HepG2 (cell line): ENCODE measurements at regions not wholly inside any gene's neighbourhood (a gene's known extent, or its start where the extent isn't known, plus 50 kb on each side); places are given as distances from the start of the nearest gene placed in this dataset.

Source experiments
- ATAC-seq: fragments of 200-7000 bp; cut with Tn5 transposase; 3 replicates; pipeline ENCODE4 v1.9.1; 2020; ENCODE audit warnings: mild to moderate bottlenecking, moderate library complexity
- BruUV-seq: library from RNA; stranded (reverse); fragments of 400-500 nt; replicated peaks from 2 replicates; lab custom pipeline; 2021; lab: Mats Ljungman, UMichigan
- CTCF ChIA-PET: fragments of 300-600 bp; formaldehyde crosslinking; extraction: SDS; loops from one replicate; lab custom pipeline; 2021; ENCODE audit warnings: low total read pairs, inconsistent platforms, low intra/inter-chr PET ratio; lab: Yijun Ruan, JAX
- POLR2A ChIA-PET: fragments of 350-600 bp; sonication (Branson Sonifier 250); formaldehyde crosslinking; loops from one replicate; lab custom pipeline; 2020; ENCODE audit warnings: antibody characterized with exemption, inconsistent platforms; lab: Yijun Ruan, JAX
- DNase-seq: peaks from one replicate; pipeline ENCODE4 v3.0.0-alpha.2; 2015; ENCODE audit warnings: low spot score
- FAIRE-seq: peaks from 3 replicates; lab custom pipeline; 2011; peaks lifted over from hg19 to GRCh38; lab: Jason Lieb, UNC
- H2AFZ ChIP-seq: one replicate; pipeline ENCODE4 v1.6.1; 2011; ENCODE audit warnings: low read length, inconsistent platforms
- H3K27ac ChIP-seq: fragments of 300-600 bp; 3 replicates; pipeline ENCODE4 v1.8.0; 2011; ENCODE audit warnings: mixed run types, mild to moderate bottlenecking, mixed read lengths, low read length, inconsistent platforms; ENCODE audit not compliant: insufficient read depth; ENCODE audit errors: extremely low read length
- H3K27me3 ChIP-seq, 2 experiments: fragments of 200-600 bp in 1 of 2; 2 replicates in 1 of 2; 3 replicates in 1 of 2; pipeline versions ENCODE4 v1.6.0 to v1.8.0; 2011; ENCODE audit warnings: low read length in 2 of 2, mild to moderate bottlenecking in 2 of 2, moderate library complexity in 2 of 2, inconsistent platforms in 1 of 2; ENCODE audit not compliant: insufficient read depth in 2 of 2, control insufficient read depth in 1 of 2
- H3K36me3 ChIP-seq, 2 experiments: fragments of 200-600 bp in 1 of 2; replicated peaks in 1 of 2; 2 replicates in 1 of 2; 3 replicates in 1 of 2; pipeline versions ENCODE4 v1.5.1 to v1.8.0; 2011; ENCODE audit warnings: low read length in 2 of 2, inconsistent platforms in 1 of 2; ENCODE audit not compliant: insufficient read depth in 2 of 2, control insufficient read depth in 1 of 2
- H3K4me1 ChIP-seq: 2 replicates; pipeline ENCODE4 v1.5.1; 2012; ENCODE audit warnings: low read length, inconsistent platforms; ENCODE audit not compliant: insufficient read depth
- H3K4me2 ChIP-seq: 2 replicates; pipeline ENCODE4 v1.6.0; 2011; ENCODE audit warnings: low read depth, low read length, inconsistent platforms
- H3K4me3 ChIP-seq, 3 experiments: fragments of 200-600 bp in 1 of 3; sonication (generic), shearing (Covaris generic) in 1 of 3; replicated peaks in 1 of 3; 2 replicates each; pipeline ENCODE4 v1.5.1; 2011 to 2016; ENCODE audit warnings: low read length in 3 of 3, inconsistent platforms in 2 of 3, low read depth in 2 of 3, mild to moderate bottlenecking in 2 of 3, control low read depth in 1 of 3, mixed read lengths in 1 of 3; ENCODE audit not compliant: insufficient read depth in 1 of 3
- H3K79me2 ChIP-seq: one replicate; pipeline ENCODE4 v1.6.1; 2011; ENCODE audit warnings: low read length, inconsistent platforms; ENCODE audit not compliant: insufficient read depth
- H3K9ac ChIP-seq: 2 replicates; pipeline ENCODE4 v1.6.0; 2011; ENCODE audit warnings: mild to moderate bottlenecking, low read depth, low read length, inconsistent platforms; ENCODE audit not compliant: insufficient read depth
- H3K9me3 ChIP-seq: 2 replicates; pipeline ENCODE4 v1.5.1; 2012; ENCODE audit warnings: mild to moderate bottlenecking, low read length
- H4K20me1 ChIP-seq: 2 replicates; pipeline ENCODE4 v1.6.0; 2011; ENCODE audit warnings: inconsistent platforms, mild to moderate bottlenecking, low read length, moderate library complexity; ENCODE audit not compliant: insufficient read depth
- CAMTA2 ChIP-seq: sonication (generic); formaldehyde crosslinking; IDR thresholded peaks from 2 replicates; pipeline ENCODE4 v1.4.0; 2020; ENCODE audit warnings: mild to moderate bottlenecking, missing genetic modification reagents, borderline replicate concordance
- DMTF1 ChIP-seq: sonication (generic); formaldehyde crosslinking; IDR thresholded peaks from 2 replicates; pipeline ENCODE4 v1.4.0; 2020; ENCODE audit warnings: mild to moderate bottlenecking, missing genetic modification reagents
- DZIP1 ChIP-seq: sonication (generic); formaldehyde crosslinking; IDR thresholded peaks from 2 replicates; pipeline ENCODE4 v1.5.0; 2020; ENCODE audit warnings: mild to moderate bottlenecking, missing genetic modification reagents
- E2F1 ChIP-seq: sonication (generic); formaldehyde crosslinking; IDR thresholded peaks from 2 replicates; pipeline ENCODE4 v1.5.0; 2020; ENCODE audit warnings: missing genetic modification reagents
- GMEB2 ChIP-seq: IDR thresholded peaks from 2 replicates; pipeline ENCODE4 v1.6.1; 2016; ENCODE audit warnings: missing biosample characterization, missing genetic modification reagents, low read depth
- MTF2 ChIP-seq: sonication (generic); formaldehyde crosslinking; IDR thresholded peaks from 2 replicates; pipeline ENCODE4 v1.5.0; 2020; ENCODE audit warnings: missing genetic modification reagents, borderline replicate concordance
- POGZ ChIP-seq: sonication (generic); formaldehyde crosslinking; IDR thresholded peaks from 2 replicates; pipeline ENCODE4 v1.4.0; 2020; ENCODE audit warnings: mild to moderate bottlenecking, missing genetic modification reagents
- SAFB2 ChIP-seq: sonication (generic); formaldehyde crosslinking; IDR thresholded peaks from 2 replicates; pipeline ENCODE4 v1.5.1; 2020; ENCODE audit warnings: missing genetic modification reagents, low read depth, mild to moderate bottlenecking, borderline replicate concordance
- SP1 ChIP-seq, 2 experiments: fragments of 450-650 bp in 1 of 2; sonication (generic) in 1 of 2; formaldehyde crosslinking in 1 of 2; IDR thresholded peaks; 2 replicates each; pipeline versions ENCODE4 v1.4.0 to v1.6.1; 2016 to 2020; ENCODE audit warnings: missing genetic modification reagents in 1 of 2
- TBL1XR1 ChIP-seq: fragments of 150-350 bp; IDR thresholded peaks from 2 replicates; pipeline ENCODE4 v1.6.1; 2014; ENCODE audit warnings: borderline replicate concordance, low read length; ENCODE audit not compliant: partially characterized antibody
- TBX3 ChIP-seq: fragments of 450-650 bp; IDR thresholded peaks from 2 replicates; pipeline ENCODE4 v1.6.1; 2017; ENCODE audit warnings: antibody characterized with exemption, mild to moderate bottlenecking, inconsistent platforms, borderline replicate concordance
- ZFP91 ChIP-seq: sonication (generic); formaldehyde crosslinking; IDR thresholded peaks from 2 replicates; pipeline ENCODE4 v1.9.0; 2022; ENCODE audit warnings: missing genetic modification reagents, mild to moderate bottlenecking, borderline replicate concordance
- ZNF547 ChIP-seq: sonication (generic); formaldehyde crosslinking; IDR thresholded peaks from 2 replicates; pipeline ENCODE4 v1.5.1; 2020; ENCODE audit warnings: mild to moderate bottlenecking, missing genetic modification reagents
- ZNF569 ChIP-seq: sonication (generic); formaldehyde crosslinking; IDR thresholded peaks from 2 replicates; pipeline ENCODE4 v1.5.0; 2020; ENCODE audit warnings: mild to moderate bottlenecking, missing genetic modification reagents, moderate library complexity, borderline replicate concordance
- WGBS: methylation state at CpG from one replicate; pipeline ENCODE4 v1.1.6; 2017; ENCODE audit warnings: low lambda C conversion rate; 5-methylcytosine and 5-hydroxymethylcytosine counted together
- in situ Hi-C: cut with HindIII; loops from 2 replicates; pipeline ENCODE4 v1.10.0; 2017; ENCODE audit warnings: low pct_unique_long_range_greater_than_20kb; ENCODE audit not compliant: extremely low pct_ligation_motif_present
- intact Hi-C: fragments of 100-400 bp; cut with micrococcal nuclease; formaldehyde crosslinking; loops from one replicate; pipeline ENCODE4 v1.10.0; 2022; ENCODE audit not compliant: unreplicated experiment

GRCh38 chr4:24373704-24374103 lies 210.7 kb downstream of the DHX15 start (continued):
- TF ChIP-seq SP1 (IDR thresholded peaks at IDR 0.05) (no peak), SP1 (CRISPR knock-in tag; IDR thresholded peaks at IDR 0.05) (no peak), ZNF569 (CRISPR knock-in tag) (no peak), MTF2 (CRISPR knock-in tag) (no peak)

- H3K4me3 ChIP-seq, result no peak overlapping the region
- no peak for DNase-seq
- H3K9me3 ChIP-seq, result no peaks in the 10 kb centered on the region
- intact Hi-C loops (no loop called here), in situ Hi-C loops (no loop called here)
- H3K27me3 ChIP-seq, result no peaks in the 10 kb centered on the region
- no peaks in the 10 kb centered on the region for H3K79me2 ChIP-seq
- H2AFZ ChIP-seq, result no peak overlapping the region
- no peaks in the 10 kb centered on the region for H3K36me3 ChIP-seq
- POLR2A ChIA-PET, result no interaction called here
- H3K4me1 ChIP-seq, result no peaks in the 10 kb centered on the region
- no peak overlapping the region for H3K4me2 ChIP-seq
- no peak overlapping the region for H3K9ac ChIP-seq
- FAIRE-seq, result no peak
- CTCF ChIA-PET, result no interaction called here
- ATAC-seq, result no peak
- no TSS peak for BruUV-seq
- H4K20me1 ChIP-seq, result no peaks in the 10 kb centered on the region
- H3K27ac ChIP-seq, result no peak overlapping the region
- 46% methylated on average over 9 of the region's 9 CpGs for WGBS
- TF ChIP-seq E2F1 (CRISPR knock-in tag) (no peak), POGZ (no peak), GMEB2 (no peak), CAMTA2 (CRISPR knock-in tag) (no peak), ZNF547 (CRISPR knock-in tag) (no peak), SAFB2 (CRISPR knock-in tag) (no peak), DZIP1 (no peak), TBX3 (no peak), TBL1XR1 (no peak), ZFP91 (CRISPR knock-in tag) (no peak), DMTF1 (CRISPR knock-in tag) (no peak)
These were observed 211.5 kb downstream of the DHX15 start for GRCh38 chr4:24372881-24373280.
